ENCODE measurements at regions not wholly inside any gene's neighbourhood (a gene's known extent, or its start where the extent isn't known, plus 50 kb on each side); places are given as distances from the start of the nearest gene placed in this dataset.
"Not testable (repeated sequence)": the region's sequence is repeated elsewhere in the genome, so short reads cannot be mapped to it uniquely, and the experiment has no call there.

DNA sequence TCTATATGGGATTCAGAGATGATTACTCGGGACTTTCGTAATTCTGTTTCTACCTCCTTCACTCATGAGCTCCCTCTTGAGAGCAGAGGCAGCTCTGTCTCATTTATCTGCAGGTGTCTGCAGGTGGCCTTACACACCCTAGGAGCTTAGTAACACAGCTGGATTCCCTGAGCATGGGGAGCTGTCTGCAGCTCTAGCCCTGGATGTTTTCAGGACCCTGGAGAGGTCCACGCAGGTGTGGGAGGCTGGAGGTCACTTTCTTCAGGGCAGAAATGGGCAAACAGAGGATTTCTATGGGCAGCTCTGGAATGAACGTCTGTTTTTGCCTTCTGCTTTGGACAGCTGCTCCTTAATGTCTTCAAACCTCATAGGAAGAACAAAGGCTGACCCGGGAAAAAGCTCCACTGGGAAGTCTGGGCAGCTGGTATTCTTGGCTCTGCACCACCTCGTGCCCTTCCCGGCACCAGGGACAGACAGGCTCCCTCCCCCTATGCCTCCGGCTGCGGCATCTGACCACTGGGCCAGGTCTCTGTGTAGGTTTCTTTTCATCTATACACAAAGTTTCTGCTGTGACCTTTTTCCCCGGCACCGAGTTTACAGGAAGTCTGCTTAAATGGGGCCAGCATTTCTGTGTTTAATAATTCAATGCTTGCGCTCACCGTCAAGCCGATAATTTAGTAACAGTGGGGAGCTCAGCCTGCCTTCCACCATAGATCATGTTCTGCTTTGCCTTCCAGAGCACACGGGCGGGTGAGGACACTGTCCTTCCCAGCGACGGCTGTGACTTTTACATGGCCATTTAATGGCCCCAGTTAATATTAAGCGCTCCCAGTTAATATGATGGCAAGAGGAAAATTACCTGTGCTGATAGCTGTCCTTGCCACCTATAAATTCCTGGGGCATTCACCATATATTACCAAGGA lies 320.2 kb upstream of the SFSWAP start:
- in situ Hi-C loops (cut with MboI; ENCODE audit: low pct_unique_long_range_greater_than_20kb, low sequenced_read_pairs): no loop called here
- peak; percentile 30 for DNase-seq

DNA sequence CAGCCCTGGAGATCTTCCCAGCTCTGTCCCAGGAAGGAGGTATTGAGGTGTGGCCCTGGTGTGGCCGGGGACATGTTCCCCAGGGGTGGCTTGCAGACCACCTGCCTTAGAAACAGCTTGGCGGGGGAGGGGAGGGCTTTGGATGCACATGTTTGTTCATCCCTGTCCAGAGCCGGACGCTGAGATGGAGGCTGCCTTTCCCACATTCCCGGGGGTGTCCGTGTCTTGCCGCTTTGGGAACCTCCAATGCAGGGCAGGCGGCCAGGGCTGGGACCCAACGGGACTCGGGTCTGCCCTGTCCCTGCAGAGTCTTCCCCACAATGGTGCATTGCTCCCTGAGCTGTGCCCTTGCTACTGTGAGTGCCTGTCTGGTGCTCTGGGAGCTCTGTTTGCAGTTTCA lies 319.5 kb upstream of the SFSWAP start:
- DNase-seq: no peak
- in situ Hi-C loops (cut with MboI; ENCODE audit: low pct_unique_long_range_greater_than_20kb, low sequenced_read_pairs): no loop called here

DNA sequence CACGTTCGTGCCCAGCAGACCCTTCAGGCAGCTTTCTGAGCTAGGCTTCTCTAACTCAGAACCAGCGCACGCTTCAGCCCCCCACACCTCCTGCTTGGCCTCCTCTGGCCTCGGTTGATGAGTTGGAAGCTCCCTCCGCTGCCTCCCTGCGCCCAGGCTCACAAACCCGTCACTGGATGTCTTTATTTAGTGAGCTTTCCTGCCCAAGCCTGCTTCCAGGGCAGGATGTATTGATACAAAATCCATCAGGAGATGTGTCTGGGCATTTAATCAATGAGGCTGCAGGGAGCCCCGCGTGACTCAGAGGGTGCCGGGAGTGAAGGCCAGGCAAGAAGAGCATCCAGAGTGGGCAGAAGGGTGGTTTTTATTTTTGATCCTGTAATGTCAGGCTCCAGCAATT lies 316.1 kb upstream of the SFSWAP start:
- DNase-seq; in situ Hi-C loops (cut with MboI; ENCODE audit: low pct_unique_long_range_greater_than_20kb, low sequenced_read_pairs): not testable (repeated sequence)

DNA sequence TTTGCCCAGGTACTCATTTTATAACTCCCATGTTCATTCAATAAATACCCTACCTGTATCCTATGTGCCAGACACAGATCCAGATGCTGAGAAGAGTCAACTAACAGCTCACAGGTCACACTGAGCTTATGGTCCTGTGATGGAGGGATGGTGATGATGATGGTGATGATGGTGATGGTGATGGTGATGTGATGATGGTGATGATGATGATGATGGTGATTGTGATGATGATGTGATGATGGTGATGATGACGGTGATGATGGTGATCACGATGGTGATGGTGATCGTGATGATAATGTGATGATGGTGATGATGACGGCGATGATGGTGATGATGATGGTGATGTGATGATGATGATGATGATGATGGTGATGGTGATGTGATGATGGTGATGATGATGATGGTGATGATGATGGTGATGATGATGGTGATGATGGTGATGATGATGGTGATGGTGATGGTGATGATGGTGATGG lies 315.6 kb upstream of the SFSWAP start:
- DNase-seq; in situ Hi-C loops (cut with MboI; ENCODE audit: low pct_unique_long_range_greater_than_20kb, low sequenced_read_pairs): not testable (repeated sequence)

DNA sequence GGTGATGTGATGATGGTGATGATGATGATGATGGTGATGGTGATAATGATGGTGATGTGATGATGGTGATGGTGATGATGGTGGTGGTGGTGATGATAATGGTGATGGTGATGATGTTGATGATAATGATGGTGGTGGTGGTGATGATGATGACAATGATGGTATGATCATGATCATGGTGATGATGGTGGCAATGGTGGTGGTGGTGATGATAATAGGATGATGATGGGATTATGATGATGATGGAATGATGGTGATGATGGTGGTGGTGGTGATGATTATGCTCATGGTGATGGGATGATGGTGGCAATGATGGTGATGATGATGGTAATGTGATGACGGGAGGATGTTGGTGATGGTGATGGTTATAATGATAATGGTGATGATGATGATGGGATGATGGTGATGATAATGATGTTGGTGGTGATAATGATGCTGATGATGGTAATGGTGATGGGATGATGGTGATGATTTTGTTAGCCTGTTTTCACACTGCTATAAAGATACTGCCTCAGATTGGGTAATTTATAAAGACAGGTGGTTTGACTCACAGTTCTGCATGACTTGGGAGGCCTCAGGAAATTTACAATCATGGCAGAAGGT lies 314.8 kb upstream of the SFSWAP start:
- DNase-seq: no peak
- in situ Hi-C loops (cut with MboI; ENCODE audit: low pct_unique_long_range_greater_than_20kb, low sequenced_read_pairs): no loop called here

DNA sequence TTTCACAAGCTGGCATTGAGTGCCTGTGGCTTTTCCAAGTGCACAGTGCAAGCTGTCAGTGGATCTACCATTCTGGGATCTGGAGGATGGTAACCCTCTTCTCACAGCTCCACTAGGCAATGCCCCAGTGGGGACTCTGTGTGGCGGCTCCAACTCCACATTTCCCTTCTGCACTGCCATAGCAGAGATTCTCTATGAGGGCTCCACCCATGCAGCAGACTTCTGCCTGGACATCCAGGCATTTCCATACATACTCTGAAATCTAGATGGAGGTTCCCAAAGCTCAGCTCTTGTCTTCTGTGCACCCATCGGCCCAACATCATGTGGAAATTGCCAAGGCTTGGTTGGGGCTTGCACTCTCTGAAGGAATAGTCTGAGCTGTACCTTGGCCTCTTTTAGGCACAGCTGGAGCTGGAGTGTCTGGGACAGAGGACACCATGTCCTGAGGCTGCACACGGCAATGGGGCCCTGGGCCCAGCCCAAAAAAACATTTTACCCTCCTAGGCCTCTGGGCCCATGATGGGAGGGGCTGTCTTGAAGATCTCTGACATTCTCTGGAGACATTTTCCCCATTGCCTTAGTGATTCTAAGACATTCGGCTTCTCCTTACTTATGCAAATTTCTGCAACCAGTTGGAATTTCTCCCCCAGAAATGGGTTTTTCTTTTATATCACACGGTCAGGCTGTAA lies 313.3 kb upstream of the SFSWAP start:
- no peak for DNase-seq
- in situ Hi-C loops (cut with MboI; ENCODE audit: low pct_unique_long_range_greater_than_20kb, low sequenced_read_pairs): no loop called here

DNA sequence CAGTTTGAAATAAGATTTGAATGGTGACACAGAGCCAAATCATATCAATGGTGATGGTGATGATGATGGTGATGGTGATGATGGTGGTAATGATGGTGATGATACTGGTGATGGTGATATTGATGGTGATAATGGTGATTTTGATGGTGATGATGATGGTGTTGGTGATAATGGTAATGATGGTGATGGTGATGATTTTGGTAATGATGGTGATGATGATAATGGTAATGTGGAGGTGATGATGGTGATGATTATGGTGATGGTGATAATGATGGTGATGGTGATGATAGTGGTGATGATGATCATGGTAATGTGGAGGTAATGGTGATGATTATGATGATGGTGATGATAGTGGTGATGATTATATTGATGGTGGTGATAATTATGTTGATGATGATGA lies 311.9 kb upstream of the SFSWAP start:
- no peak for DNase-seq
- in situ Hi-C loops (cut with MboI; ENCODE audit: low pct_unique_long_range_greater_than_20kb, low sequenced_read_pairs): no loop called here

DNA sequence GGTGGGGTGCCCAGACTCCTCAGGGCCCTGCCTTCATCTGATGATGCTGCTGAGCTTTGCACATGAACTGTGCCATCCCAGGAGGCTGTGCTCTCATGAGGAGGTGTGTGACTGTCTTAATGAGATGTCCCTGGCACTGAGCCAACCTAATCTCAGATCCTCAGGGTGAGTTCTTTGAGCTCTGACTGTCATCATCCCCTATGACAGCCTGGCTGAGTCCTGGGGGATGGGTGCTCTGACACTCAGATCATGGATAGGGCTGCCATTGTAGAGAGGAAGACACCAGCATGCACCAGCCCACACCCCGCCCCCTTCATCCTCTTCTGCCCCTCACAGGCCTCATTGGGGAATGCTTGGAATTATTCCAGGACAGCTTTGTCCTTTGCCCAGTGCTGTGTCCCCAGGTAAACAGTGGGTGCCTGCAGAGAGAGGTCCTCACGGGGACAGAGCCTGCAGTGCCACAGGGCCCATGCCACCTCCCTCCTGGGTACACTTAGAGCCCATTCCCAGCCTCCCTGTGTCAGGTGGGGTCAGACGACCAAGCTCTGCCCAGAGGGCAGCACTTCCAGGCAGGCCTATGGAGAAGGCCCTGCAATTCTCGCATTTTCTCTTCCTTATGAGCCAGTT lies 310.1 kb upstream of the SFSWAP start:
- DNase-seq; in situ Hi-C loops (cut with MboI; ENCODE audit: low pct_unique_long_range_greater_than_20kb, low sequenced_read_pairs): not testable (repeated sequence)

DNA sequence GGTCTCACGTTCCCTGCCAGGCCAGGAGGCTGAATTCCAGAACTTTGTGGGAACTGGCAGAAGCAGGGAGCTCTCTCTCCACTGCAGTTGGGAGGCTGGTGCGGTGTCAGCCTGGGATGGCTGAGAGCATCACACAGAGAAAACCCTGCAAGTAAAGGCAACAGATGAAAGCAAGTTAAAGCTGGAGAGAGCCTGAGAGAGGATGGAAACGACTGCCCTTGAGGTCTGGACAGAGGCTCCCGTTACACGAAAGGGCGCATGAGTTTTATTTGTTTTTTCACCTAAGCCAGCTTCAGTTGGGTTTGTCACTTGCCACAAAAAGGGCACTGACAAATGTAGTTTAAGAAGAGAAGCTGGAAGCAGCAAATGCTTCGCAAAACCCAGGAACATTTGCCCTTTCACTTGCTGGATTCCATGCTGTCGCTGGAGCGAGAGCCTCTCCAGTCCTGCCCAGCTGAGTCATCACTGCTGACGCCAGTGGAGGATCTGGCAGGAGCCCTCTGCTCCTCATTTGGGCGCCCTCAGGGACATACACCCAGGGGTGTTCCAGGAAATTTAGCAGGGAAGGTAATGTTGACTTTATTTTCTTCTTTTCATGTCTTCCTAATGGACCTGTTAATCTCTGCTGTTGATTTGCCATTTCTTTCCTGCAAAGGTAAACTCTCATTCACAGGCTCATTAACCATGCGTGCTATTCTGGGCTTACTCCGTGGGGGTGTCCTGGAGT lies 308.8 kb upstream of the SFSWAP start:
- in situ Hi-C loops (cut with MboI; ENCODE audit: low pct_unique_long_range_greater_than_20kb, low sequenced_read_pairs); DNase-seq: not testable (repeated sequence)

DNA sequence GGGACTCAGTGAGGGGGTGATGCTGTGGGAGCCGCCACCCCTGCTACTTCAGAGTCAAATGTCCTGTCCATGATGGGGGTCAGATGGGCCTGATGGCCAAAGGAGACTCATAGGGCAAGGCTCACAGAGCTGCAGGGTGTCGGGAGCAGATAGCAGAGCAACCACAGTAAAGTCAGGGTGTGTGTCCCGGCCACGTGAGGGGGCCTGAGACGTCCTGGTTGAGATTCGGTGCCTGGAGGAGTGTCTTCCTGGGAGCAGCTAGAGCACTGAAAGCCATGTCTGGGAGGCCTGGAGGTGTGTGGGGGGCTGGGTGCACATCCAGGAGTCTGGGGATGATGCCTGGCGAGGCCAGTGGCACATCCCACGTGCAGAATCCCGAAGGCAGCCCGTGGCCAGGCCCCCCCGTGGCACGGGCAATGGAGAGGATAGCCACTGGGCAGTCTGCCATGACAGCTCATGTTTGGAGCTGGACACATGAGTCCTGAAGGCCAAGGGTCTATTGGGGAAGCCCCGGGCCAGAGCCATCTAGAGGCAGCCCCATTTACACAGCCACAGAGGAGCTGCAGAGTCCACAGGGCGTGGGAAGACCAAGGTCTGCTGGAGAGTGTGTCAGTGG lies 308.0 kb upstream of the SFSWAP start:
- in situ Hi-C loops (cut with MboI; ENCODE audit: low pct_unique_long_range_greater_than_20kb, low sequenced_read_pairs): no loop called here
- no peak for DNase-seq

DNA sequence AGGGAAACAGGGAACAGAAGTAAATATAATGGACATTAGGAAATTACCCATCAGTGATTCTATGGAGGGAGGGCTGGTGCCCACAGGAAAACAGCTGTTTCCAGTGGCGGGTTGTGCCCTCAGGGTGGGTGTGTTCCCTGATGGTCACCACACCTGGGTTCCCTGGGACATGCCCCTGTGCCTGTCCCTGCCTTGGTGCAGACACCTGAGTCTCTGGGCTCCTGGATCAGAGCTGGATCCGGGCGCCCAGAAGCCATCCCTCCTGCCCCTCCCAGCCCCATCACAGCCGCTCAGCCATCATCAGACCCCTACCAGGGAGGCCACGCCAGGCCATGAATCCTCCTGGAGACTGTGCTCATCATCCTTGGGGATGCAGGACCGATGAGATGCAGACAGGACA lies 307.2 kb upstream of the SFSWAP start:
- DNase-seq: no peak

DNA sequence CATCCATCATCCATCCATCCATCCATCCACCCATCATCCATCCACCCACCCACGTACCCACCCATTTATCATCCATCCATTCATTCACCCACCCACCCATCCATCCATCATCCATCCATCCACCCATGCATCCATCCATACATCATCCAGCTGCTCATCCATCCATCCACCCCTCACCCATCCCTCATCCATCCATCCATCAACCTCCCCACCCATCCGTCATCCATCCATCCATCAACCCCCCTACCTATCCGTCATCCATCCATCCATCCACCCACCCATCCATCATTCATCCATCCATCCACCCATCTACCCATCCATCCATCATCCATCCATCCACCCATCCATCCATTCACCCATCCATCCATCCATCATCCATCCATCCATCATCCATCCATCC lies 306.2 kb upstream of the SFSWAP start:
- DNase-seq: no peak
- in situ Hi-C loops (cut with MboI; ENCODE audit: low pct_unique_long_range_greater_than_20kb, low sequenced_read_pairs): no loop called here

More for the DNA sequence above, 307.2 kb upstream of the SFSWAP start:
- in situ Hi-C loops (cut with MboI; ENCODE audit: low pct_unique_long_range_greater_than_20kb, low sequenced_read_pairs): no loop called here

DNA sequence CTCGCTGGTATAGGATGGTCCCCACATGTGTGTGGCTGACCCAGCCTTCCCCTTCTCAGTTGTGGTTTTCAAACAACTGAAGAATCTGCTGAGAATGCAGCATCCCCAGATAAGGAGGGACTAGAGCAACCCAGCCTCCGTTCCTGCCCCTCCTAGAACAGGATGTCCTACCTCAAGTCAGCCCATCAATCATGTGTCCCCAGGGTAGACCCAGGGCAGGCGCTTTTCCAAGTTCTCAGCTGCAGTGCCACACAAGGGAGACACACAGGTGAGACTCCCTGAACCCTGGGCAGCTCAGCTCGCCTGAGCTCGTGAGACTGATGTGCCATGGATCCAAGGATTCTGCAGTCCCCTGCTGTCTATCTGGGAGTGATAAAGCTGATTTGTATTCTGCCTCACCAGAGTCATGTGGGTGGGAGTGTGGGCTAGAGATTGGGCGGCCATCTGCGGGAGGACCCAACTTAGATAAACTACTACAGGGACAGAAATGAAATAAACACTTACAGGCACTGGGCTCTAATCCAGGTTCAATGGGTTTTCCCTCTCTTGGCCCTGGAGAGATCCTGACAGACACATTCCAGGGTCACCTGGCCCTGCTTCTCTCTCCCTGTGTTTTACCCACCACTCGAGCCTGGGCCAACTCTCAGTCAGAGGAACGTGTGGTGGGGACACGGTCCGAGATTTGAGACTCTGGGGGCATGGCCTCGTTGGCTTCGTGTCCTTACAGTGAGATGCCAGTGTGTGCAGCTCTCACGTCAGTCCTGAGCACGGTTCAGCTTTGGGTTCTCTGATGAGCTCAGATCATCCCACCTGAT lies 303.5 kb upstream of the SFSWAP start:
- in situ Hi-C loops (cut with MboI; ENCODE audit: low pct_unique_long_range_greater_than_20kb, low sequenced_read_pairs): no loop called here
- DNase-seq: no peak

DNA sequence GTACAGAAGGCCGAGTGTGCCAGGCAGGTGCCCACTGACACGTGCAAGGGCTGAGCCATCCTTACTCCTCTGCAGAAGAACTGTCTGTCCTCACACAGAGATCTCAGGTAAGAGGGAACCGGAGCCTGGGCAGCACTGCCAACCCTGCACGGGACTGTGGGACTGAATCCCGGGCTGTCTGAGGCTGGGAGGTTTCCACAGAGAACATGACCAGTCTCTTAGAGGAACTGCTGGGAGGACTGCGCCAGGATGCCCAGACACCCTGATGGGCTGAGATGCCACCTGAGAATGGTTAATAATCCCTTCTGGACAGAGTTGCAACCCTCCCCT lies 302.9 kb upstream of the SFSWAP start:
- in situ Hi-C loops (cut with MboI; ENCODE audit: low pct_unique_long_range_greater_than_20kb, low sequenced_read_pairs): no loop called here
- DNase-seq: no peak

DNA sequence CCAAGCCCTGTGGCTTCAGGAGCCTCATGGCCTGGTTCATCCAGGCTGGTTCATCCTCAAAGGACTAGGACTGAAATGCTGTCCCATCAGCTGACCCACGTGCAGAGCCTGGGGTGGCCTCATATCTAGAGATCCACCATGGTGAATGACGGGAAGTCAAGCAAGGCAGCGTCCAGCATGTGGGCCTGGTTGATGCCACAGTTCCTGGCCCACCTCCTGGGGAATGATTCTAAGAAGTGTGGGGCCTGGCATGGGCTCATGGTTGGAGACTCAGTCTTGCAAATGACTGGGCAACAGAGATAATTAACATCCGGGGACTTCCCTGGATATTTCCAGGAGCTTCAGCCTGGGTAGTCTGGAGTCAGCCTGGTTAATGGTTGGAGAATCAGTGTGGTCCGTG lies 302.4 kb upstream of the SFSWAP start:
- no peak for DNase-seq
- in situ Hi-C loops (cut with MboI; ENCODE audit: low pct_unique_long_range_greater_than_20kb, low sequenced_read_pairs): no loop called here

DNA sequence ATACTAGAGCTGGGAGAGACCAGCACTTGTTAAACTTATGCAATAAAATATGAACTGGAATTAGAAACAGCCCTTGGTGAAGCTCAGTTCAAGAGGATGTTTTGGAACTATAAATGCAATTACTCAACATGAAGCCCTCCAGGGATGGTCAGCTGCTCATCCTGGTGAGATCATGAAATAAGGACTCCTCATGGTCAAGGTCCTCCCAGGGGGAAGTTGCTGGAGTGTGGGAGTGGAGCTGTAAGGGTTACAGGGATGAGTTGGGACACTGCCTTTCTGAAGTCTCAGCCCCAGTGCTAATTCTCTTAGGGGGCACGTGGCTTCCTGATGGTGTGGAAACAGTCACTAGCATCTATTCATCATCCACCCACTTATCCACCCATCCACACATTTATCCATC lies 301.7 kb upstream of the SFSWAP start:
- no peak for DNase-seq
- in situ Hi-C loops (cut with MboI; ENCODE audit: low pct_unique_long_range_greater_than_20kb, low sequenced_read_pairs): no loop called here

DNA sequence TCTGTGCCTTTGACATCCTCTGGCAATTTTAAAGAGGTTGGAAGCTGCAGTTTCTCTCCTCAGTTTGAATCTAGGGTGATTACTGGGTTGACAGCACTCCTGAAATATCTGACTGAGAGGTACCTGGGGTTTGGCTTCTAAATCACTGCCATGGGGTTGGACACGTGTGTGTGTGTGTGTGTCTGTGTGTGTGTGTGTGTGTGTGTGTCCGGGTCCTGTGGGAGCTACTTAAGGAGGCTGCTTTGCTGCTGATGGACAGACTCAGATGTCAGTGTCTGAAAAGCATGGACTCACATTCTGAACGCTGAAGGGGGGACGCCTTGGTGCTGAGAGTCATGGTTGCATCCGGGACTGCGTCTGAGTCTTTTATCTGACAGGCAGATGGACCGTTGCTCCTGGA lies 299.1 kb upstream of the SFSWAP start:
- DNase-seq: not testable (repeated sequence)

DNA sequence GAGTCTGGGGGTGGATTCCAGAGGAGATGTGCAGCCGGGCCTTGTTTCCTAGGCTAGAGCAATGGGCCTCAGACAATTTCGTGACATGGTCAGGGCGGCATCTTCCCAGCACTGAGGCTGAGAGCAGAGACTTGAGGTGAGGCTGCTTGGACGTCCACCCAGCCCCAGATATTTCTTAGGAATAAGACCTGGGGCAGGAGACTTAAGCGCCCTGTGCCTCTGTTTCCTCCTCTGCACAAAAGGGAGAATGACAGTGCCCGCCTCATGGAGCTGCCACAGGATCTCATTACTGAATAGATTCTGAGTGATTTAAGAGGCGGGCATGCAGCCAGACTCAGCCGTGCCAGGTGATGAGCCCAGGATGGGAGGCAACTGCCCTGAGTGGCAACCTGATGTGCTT lies 297.9 kb upstream of the SFSWAP start:
- no peak for DNase-seq
- in situ Hi-C loops (cut with MboI; ENCODE audit: low pct_unique_long_range_greater_than_20kb, low sequenced_read_pairs): no loop called here

More for the DNA sequence above, 299.1 kb upstream of the SFSWAP start:
- in situ Hi-C loops (cut with MboI; ENCODE audit: low pct_unique_long_range_greater_than_20kb, low sequenced_read_pairs): not testable (repeated sequence)

Data from KBM-7 (cell line).